Astrocyte of the spinal cord (primary cell): ENCODE measurements at regions not wholly inside any gene's neighbourhood (a gene's known extent, or its start where the extent isn't known, plus 50 kb on each side); places are given as distances from the start of the nearest gene placed in this dataset.

Source experiments
- DNase-seq: peaks from one replicate; pipeline ENCODE4 v3.0.0; 2011; ENCODE audit warnings: low read depth, low spot score
- H3K4me3 ChIP-seq: 2 replicates; pipeline ENCODE4 v1.5.1; 2011; ENCODE audit warnings: low read depth, mild to moderate bottlenecking, low read length, moderate library complexity
- in situ Hi-C: cut with HindIII; loops from 2 replicates; pipeline ENCODE4 v1.10.0; 2017; ENCODE audit warnings: low sequenced_read_pairs
- TF ChIP-seq, protein P1 (sequence below): IDR thresholded peaks from 2 replicates; pipeline ENCODE4 v1.5.1; 2012; ENCODE audit warnings: low read depth, mild to moderate bottlenecking, low read length, inconsistent platforms

DNA sequence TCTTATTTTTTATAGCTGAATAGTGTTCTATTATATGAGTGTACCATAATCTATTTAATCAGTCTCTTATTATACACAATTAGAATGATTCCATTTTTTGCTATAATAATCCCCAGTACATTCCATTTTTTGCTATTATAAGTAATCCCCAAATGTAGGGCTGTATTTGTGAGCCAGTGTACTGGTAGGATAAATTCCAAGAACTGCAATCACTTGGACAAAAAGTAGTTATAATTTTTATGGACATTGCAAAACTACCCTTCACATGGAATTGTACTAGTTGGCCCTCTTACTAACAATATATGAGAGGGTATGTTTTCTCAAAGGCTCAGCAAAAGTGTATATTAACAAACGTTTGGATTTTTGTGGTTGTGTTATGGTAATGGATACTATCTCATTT, 481.7 kb upstream of the CLINT1 start:
- in situ Hi-C loops, result no loop called here
- no peak overlapping the region for H3K4me3 ChIP-seq
- DNase-seq, result no peak
- TF ChIP-seq, protein P1, sequence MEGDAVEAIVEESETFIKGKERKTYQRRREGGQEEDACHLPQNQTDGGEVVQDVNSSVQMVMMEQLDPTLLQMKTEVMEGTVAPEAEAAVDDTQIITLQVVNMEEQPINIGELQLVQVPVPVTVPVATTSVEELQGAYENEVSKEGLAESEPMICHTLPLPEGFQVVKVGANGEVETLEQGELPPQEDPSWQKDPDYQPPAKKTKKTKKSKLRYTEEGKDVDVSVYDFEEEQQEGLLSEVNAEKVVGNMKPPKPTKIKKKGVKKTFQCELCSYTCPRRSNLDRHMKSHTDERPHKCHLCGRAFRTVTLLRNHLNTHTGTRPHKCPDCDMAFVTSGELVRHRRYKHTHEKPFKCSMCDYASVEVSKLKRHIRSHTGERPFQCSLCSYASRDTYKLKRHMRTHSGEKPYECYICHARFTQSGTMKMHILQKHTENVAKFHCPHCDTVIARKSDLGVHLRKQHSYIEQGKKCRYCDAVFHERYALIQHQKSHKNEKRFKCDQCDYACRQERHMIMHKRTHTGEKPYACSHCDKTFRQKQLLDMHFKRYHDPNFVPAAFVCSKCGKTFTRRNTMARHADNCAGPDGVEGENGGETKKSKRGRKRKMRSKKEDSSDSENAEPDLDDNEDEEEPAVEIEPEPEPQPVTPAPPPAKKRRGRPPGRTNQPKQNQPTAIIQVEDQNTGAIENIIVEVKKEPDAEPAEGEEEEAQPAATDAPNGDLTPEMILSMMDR, result no peak

DNA sequence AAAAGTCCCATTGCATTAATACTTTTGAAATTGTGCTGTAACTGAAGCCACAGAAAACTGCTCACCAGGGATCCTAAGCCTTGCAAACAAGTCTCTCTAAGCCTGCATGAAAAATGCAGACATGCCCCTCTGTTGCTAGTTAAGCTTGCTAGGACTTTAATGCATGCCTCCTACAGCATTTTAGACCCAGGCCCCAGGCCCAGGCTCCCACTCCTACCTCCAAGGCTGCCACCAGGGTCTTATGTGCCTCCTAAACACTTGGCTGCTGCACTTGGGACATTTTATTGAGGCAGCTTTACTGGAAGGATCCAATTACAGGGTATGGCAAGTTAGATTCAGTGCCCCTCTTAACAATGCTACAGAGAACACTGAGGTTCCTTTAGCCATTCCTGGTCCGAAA, 467.3 kb upstream of the CLINT1 start:
- TF ChIP-seq, protein P1, result no peak
- no peak overlapping the region for H3K4me3 ChIP-seq
- DNase-seq, result no peak
- in situ Hi-C loops, result no loop called here

DNA sequence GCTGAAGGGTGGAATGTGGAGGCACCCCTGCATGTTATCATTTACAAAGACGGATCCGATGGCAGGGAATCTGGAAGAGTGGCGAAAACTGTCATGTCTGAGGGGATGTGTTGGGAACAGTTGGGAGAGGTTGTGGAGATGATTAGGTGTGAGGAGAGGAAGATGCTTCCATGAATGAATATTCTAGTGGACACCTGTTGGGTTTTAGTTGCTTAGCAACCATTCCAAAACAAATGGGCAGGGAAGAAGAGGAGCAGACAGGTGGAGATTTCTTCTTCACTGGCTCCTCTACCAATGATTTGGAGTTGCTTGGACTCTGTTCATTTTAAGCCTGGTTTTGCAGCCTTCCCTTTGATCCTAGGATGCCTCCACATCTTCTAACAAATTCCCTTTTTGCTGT, 465.3 kb upstream of the CLINT1 start:
- no peak overlapping the region for H3K4me3 ChIP-seq
- no peak for DNase-seq
- in situ Hi-C loops, result no loop called here
- TF ChIP-seq, protein P1, result no peak

DNA sequence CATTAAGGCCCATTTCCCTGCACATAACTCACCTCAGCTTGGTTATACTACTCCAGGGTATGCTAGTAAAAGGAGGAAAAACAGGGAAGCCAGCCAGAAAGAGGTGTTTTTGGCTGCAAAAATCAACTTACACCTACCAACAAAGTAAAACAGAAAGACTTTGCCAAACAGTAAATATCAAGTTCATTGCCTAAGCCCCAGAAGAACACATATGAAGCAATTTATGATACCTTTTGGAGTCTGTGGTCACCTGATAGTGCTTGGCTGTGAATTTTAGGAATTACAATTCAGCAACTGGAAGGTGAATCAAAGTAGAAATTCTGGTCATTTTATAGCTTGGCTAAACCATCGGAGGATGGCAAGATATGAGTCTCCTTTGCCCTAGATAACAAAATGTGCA, 463.7 kb upstream of the CLINT1 start:
- no peak overlapping the region for H3K4me3 ChIP-seq
- DNase-seq, result no peak
- TF ChIP-seq, protein P1, result no peak
- in situ Hi-C loops, result no loop called here

DNA sequence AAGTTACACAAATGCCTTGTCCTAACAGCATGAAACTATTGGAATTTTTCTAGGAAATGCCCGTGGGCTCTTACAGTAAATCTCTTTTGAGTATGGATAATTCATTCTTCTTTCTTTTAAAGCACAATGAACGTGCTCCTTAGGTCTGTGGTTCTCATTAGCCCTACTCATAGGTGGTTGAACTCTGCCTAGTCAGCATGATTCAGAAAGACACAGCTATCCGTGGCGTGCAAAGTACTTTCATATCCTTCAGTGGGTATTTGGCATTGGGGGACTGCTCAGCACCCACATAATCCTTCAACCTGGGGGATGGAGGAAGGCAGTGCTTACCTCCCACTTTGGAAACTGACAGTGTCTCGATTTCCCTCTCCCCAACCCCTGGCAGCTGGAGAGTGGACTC, 462.0 kb upstream of the CLINT1 start:
- in situ Hi-C loops, result no loop called here
- DNase-seq, result no peak
- TF ChIP-seq, protein P1, result no peak
- H3K4me3 ChIP-seq, result no peak overlapping the region

DNA sequence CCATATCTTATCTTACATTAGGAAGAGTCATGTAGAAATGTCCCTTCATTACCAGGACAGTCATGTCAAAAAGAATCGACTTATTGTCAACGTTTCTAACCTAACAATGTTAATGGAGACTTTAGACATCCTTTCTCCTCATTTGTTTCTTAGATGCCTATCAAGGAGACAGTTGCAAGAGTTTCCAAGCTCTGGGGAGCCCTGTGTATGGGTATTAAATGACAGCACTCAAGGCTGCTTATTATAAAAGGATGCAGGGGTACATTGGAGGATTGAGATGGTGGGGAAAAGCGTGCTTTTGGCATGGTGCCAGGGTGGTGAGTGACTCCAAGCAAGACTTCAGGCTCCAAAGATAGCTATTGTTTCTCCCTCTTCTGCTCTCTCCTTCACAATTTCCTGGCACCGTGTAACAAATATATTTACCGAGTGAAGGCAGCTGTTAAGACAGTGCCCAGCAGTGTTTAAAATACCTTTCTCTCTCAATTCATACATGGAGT, 461.3 kb upstream of the CLINT1 start:
- H3K4me3 ChIP-seq, result no peak overlapping the region
- no peak for DNase-seq
- in situ Hi-C loops, result no loop called here
- TF ChIP-seq, protein P1, result no peak

DNA sequence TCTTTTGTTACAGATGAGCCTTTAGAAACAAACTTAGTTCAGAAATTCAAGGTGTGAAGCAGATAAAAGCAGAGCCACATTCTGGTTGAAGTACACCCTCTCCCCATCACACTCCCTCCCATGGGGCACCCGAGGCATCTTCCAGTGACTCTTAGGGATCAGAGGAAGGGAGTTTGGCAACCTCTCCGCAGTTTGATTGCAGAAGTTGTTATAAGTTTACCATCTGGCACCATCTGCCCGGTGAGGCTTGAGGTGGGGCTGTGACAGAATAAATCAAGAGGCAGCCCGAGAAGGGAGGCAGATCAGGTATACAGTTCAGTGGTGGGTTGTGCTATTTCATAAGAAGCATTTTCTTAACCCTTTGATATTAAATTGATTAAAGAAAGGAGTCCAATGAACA, 458.6 kb upstream of the CLINT1 start:
- H3K4me3 ChIP-seq, result no peak overlapping the region
- no peak for DNase-seq
- in situ Hi-C loops, result no loop called here
- TF ChIP-seq, protein P1, result no peak
